Upper lobe of left lung (tissue), 6 donors: ENCODE measurements at regions not wholly inside any gene's neighbourhood (a gene's known extent, or its start where the extent isn't known, plus 50 kb on each side); places are given as distances from the start of the nearest gene placed in this dataset.
A peak's percentile ranks its signal among the peaks of the same experiment; 100 is the strongest.
"Not testable (repeated sequence)": the region's sequence is repeated elsewhere in the genome, so short reads cannot be mapped to it uniquely, and the experiment has no call there.

ENCODE experiments used
- ATAC-seq, 2 donors: fragments of 200-7000 bp; cut with Tn5 transposase; one replicate each; pipeline ENCODE4 v1.9.1; 2022; ENCODE audit warnings: mild to moderate bottlenecking in 2 of 2, moderate library complexity in 2 of 2; ENCODE audit not compliant: low FRiP score in 2 of 2
- DNase-seq, 2 donors: peaks; one replicate each; pipeline ENCODE4 v3.0.0-alpha.2; 2019 to 2020
- H3K27ac ChIP-seq, 4 donors: fragments of 200-600 bp; sonication (generic); one replicate each; pipeline ENCODE4 v1.5.1; 2016 to 2019
- H3K27me3 ChIP-seq, 4 donors: fragments of 200-600 bp; sonication (generic); one replicate each; pipeline ENCODE4 v1.5.1; 2017 to 2019
- H3K36me3 ChIP-seq, 4 donors: fragments of 200-600 bp; sonication (generic); one replicate each; pipeline ENCODE4 v1.5.1; 2016 to 2019
- H3K4me1 ChIP-seq, 4 donors: fragments of 200-600 bp; sonication (generic); one replicate each; pipeline ENCODE4 v1.5.1; 2018 to 2019
- H3K4me3 ChIP-seq, 4 donors: fragments of 200-600 bp; sonication (generic); one replicate each; pipeline ENCODE4 v1.5.1; 2017 to 2019; ENCODE audit warnings: mild to moderate bottlenecking in 2 of 4, moderate library complexity in 1 of 4
- H3K9me3 ChIP-seq, 4 donors: fragments of 200-600 bp; sonication (generic); one replicate each; pipeline ENCODE4 v1.5.1; 2018 to 2019
- EP300 ChIP-seq, 4 donors: sonication (generic); formaldehyde crosslinking; IDR thresholded peaks; one replicate each; pipeline ENCODE4 v1.5.1; 2017; ENCODE audit warnings: antibody characterized with exemption in 4 of 4, control low read depth in 2 of 4
- POLR2A ChIP-seq, 4 donors: fragments of 450-650 bp; IDR thresholded peaks; one replicate each; pipeline ENCODE4 v1.5.1; 2016 to 2017; ENCODE audit warnings: antibody characterized with exemption in 4 of 4, mild to moderate bottlenecking in 2 of 4
- POLR2AphosphoS5 ChIP-seq, 2 donors: sonication (generic); formaldehyde crosslinking; IDR thresholded peaks; one replicate each; pipeline ENCODE4 v1.5.1; 2017; ENCODE audit warnings: antibody characterized with exemption in 2 of 2
- WGBS, 2 donors: methylation state at CpG; one replicate each; pipeline ENCODE4 v1.1.5; 2017 to 2018; 5-methylcytosine and 5-hydroxymethylcytosine counted together
- TF ChIP-seq, protein P1 (sequence below), 6 experiments: fragments of 450-650 bp in 4 of 6; fragments of 200-600 bp in 2 of 6; sonication (generic) in 2 of 6; IDR thresholded peaks; one replicate each; pipeline ENCODE4 v1.5.1; 2016 to 2019; ENCODE audit warnings: antibody characterized with exemption in 6 of 6
- donor health status: DM: no; HTN: no; CAD: no; lungs with moderate emphysema.
- donor health status: DM: no; HTN: yes; CAD: no; lungs with severe emphysema.

- TF ChIP-seq POLR2A (IDR thresholded peaks at IDR 0.05) (no peak), EP300 (IDR thresholded peaks at IDR 0.05) (no peak), POLR2AphosphoS5 (IDR thresholded peaks at IDR 0.05) (no peak)
- TF ChIP-seq, protein P1, sequence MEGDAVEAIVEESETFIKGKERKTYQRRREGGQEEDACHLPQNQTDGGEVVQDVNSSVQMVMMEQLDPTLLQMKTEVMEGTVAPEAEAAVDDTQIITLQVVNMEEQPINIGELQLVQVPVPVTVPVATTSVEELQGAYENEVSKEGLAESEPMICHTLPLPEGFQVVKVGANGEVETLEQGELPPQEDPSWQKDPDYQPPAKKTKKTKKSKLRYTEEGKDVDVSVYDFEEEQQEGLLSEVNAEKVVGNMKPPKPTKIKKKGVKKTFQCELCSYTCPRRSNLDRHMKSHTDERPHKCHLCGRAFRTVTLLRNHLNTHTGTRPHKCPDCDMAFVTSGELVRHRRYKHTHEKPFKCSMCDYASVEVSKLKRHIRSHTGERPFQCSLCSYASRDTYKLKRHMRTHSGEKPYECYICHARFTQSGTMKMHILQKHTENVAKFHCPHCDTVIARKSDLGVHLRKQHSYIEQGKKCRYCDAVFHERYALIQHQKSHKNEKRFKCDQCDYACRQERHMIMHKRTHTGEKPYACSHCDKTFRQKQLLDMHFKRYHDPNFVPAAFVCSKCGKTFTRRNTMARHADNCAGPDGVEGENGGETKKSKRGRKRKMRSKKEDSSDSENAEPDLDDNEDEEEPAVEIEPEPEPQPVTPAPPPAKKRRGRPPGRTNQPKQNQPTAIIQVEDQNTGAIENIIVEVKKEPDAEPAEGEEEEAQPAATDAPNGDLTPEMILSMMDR (IDR thresholded peaks at IDR 0.05) = no peak
- no peak for ATAC-seq
- H3K36me3 ChIP-seq = no peaks in the 10 kb centered on the region
- DNase-seq = no peak
- H3K27ac ChIP-seq = no peak overlapping the region
- H3K9me3 ChIP-seq = no peaks in the 10 kb centered on the region
- H3K4me3 ChIP-seq = no peak overlapping the region
- 35 to 60% methylated on average over 4 of the region's 4 CpGs for WGBS, 2 donors
- no peaks in the 10 kb centered on the region for H3K27me3 ChIP-seq
- H3K4me1 ChIP-seq = no peaks in the 10 kb centered on the region
Measured at GRCh38 chr18:47709556-47709955, 220.9 kb downstream of the SMAD2 start.

- Histone ChIP-seq H3K4me1 (no peaks in the 10 kb centered on the region), H3K27me3 (no peaks in the 10 kb centered on the region), H3K9me3 (no peaks in the 10 kb centered on the region), H3K36me3 (no peaks in the 10 kb centered on the region), H3K4me3 (no peak overlapping the region), H3K27ac (no peak overlapping the region)
- TF ChIP-seq, protein P1 (IDR thresholded peaks at IDR 0.05) = no peak
- no peak for TF ChIP-seq POLR2A (IDR thresholded peaks at IDR 0.05)
- DNase-seq (no peak), ATAC-seq (no peak)
- 62 to 74% methylated on average over 3 of the region's 3 CpGs for WGBS, 2 donors
Measured at GRCh38 chr18:47708206-47708605, 222.3 kb downstream of the SMAD2 start.

DNA sequence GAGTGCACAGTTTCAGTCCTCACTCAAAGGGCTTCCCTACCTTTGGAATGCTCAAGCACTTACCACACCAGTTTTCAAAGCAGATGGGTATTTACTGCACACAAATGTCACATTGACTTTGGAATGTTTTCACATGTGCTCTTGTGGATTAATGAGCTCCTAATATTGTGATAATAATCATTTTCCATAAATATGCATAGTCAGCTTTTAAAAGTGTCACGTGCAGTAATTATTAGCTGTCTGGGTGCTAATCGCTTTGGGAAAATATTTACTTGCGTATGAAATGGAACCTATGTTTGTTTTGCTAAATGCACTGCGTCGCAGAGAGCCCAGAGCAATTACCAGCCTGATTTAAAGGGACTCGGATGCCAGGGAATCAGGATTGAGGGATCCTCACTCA lies 229.3 kb downstream of the SMAD2 start:
- Histone ChIP-seq H3K4me3 (no peak overlapping the region), H3K36me3 (no peaks in the 10 kb centered on the region), H3K9me3 (no peaks in the 10 kb centered on the region), H3K27ac (no peak overlapping the region), H3K27me3 (no peaks in the 10 kb centered on the region), H3K4me1 (no peaks in the 10 kb centered on the region)
- TF ChIP-seq POLR2AphosphoS5 (IDR thresholded peaks at IDR 0.05) = no peak
- no peak for TF ChIP-seq EP300 (IDR thresholded peaks at IDR 0.05)
- TF ChIP-seq, protein P1 (IDR thresholded peaks at IDR 0.05) = no peak
- TF ChIP-seq POLR2A (IDR thresholded peaks at IDR 0.05) = no peak
- ATAC-seq (no peak), DNase-seq (no peak)
- 85 to 88% methylated on average over 6 of the region's 6 CpGs for WGBS, 2 donors

GRCh38 chr18:47696870-47697269 lies 233.6 kb downstream of the SMAD2 start:
- no peak overlapping the region for H3K27ac ChIP-seq
- no peak overlapping the region for H3K4me3 ChIP-seq
- ATAC-seq = peak in 1 of 2 donors; percentile 19
- no peaks in the 10 kb centered on the region for H3K27me3 ChIP-seq
- no peak for TF ChIP-seq POLR2AphosphoS5 (IDR thresholded peaks at IDR 0.05)
- TF ChIP-seq, protein P1 (IDR thresholded peaks at IDR 0.05) = no peak
- TF ChIP-seq EP300 (IDR thresholded peaks at IDR 0.05) = no peak
- TF ChIP-seq POLR2A (IDR thresholded peaks at IDR 0.05) = no peak
- H3K36me3 ChIP-seq = no peaks in the 10 kb centered on the region
- WGBS, 2 donors = 65 to 81% methylated on average over 7 to 9 of the region's 9 CpGs
- DNase-seq = peak in 1 of 2 donors; percentile 39
- H3K9me3 ChIP-seq = no peaks in the 10 kb centered on the region
- H3K4me1 ChIP-seq = no peaks in the 10 kb centered on the region

- Histone ChIP-seq H3K27ac (no peak overlapping the region), H3K4me1 (no peaks in the 10 kb centered on the region), H3K27me3 (no peaks in the 10 kb centered on the region), H3K36me3 (no peaks in the 10 kb centered on the region), H3K9me3 (no peaks in the 10 kb centered on the region), H3K4me3 (no peak overlapping the region)
- no peak for ATAC-seq
- no peak for DNase-seq
- 76 to 79% methylated on average over 4 of the region's 4 CpGs for WGBS, 2 donors
- TF ChIP-seq POLR2AphosphoS5 (IDR thresholded peaks at IDR 0.05) (no peak), EP300 (IDR thresholded peaks at IDR 0.05) (no peak), POLR2A (IDR thresholded peaks at IDR 0.05) (no peak)
- TF ChIP-seq, protein P1 (IDR thresholded peaks at IDR 0.05) = no peak
Measured at GRCh38 chr18:47691611-47692010, 238.8 kb downstream of the SMAD2 start.

DNA sequence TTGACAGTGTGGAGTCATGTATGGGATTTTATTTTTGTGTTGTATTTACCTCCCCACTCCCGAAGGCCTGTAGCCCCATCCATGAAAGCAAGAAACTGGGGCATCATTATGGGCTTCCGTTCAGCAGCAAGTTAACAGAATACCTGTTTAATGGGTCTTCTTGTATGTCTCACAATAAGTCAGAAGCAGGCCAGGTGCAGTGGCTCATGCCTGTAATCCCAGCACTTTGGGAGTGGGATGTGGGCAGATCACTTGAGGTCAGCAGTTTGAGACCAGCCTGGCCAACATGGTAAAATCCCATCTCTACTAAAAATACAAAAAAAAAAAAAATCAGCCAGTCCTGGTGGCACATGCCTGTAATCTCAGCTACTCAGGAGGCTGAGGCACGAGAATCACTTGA lies 239.7 kb downstream of the SMAD2 start:
- DNase-seq, H3K27ac ChIP-seq: not testable (repeated sequence)

More for the DNA sequence above, 239.7 kb downstream of the SMAD2 start:
- H3K4me3 ChIP-seq, H3K27me3 ChIP-seq, H3K4me1 ChIP-seq, H3K9me3 ChIP-seq, H3K36me3 ChIP-seq, ATAC-seq: not testable (repeated sequence)
- WGBS, 2 donors = 81 to 84% methylated on average over 3 of the region's 3 CpGs
